Gastrocnemius medialis (tissue), 4 donors: ENCODE measurements at regions not wholly inside any gene's neighbourhood (a gene's known extent, or its start where the extent isn't known, plus 50 kb on each side); places are given as distances from the start of the nearest gene placed in this dataset.

Experiments
- CTCF ChIP-seq, 5 experiments: fragments of 450-650 bp in 3 of 5; fragments of 200-600 bp in 2 of 5; sonication (generic) in 2 of 5; IDR thresholded peaks in 4 of 5; conservative IDR thresholded peaks in 1 of 5; 1 replicate in 4 of 5; 2 replicates in 1 of 5; pipeline ENCODE4 v1.5.1; 2016 to 2019; ENCODE audit warnings: antibody characterized with exemption in 5 of 5, mild to moderate bottlenecking in 3 of 5, moderate library complexity in 3 of 5
- POLR2A ChIP-seq, 2 donors: fragments of 450-650 bp; IDR thresholded peaks; one replicate each; pipeline ENCODE4 v1.6.1; 2017; ENCODE audit warnings: antibody characterized with exemption in 2 of 2, mild to moderate bottlenecking in 2 of 2, moderate library complexity in 2 of 2

GRCh38 chr14:38546932-38547551, 291.1 kb upstream of the CLEC14A start:
- TF ChIP-seq CTCF (IDR thresholded peaks at IDR 0.05 in 4 of 5, conservative IDR thresholded peaks at IDR 0.05 in 1 of 5) = no peak
- TF ChIP-seq POLR2A (IDR thresholded peaks at IDR 0.05) = no peak
